ENCODE measurements at regions not wholly inside any gene's neighbourhood (a gene's known extent, or its start where the extent isn't known, plus 50 kb on each side); places are given as distances from the start of the nearest gene placed in this dataset.

DNA sequence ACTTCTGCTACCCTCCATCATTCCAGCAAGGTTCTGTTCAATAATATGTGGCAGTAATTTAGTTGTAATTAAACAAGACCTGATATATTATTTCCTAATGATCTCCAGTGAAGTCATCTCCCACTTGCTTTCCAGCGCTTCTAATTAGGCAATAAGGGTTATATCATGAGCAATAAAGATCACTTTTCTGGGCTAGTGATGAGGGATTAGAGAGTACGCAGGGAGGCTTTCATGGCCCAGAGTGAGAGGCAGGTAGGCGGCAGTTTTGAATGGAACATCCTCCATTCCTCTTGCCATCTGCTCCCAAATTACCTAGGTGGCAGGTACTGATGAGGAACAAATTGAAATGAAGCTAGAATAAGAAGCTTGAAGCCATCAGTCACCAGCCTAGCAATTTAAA, 358.1 kb upstream of the SYT4 start:
- no peak for FAIRE-seq
- no peak for DNase-seq (ENCODE audit: low spot score)

- FAIRE-seq (no peak), DNase-seq (ENCODE audit: low spot score) (no peak)
These were observed 365.5 kb upstream of the SYT4 start for GRCh38 chr18:43642727-43643330.

- DNase-seq (ENCODE audit: low spot score) = no peak
- no peak for FAIRE-seq
These were observed 370.7 kb upstream of the SYT4 start for GRCh38 chr18:43648002-43648401.

GRCh38 chr18:43649649-43650357, 372.5 kb upstream of the SYT4 start:
- FAIRE-seq = no peak
- no peak for DNase-seq (ENCODE audit: low spot score)

- DNase-seq (ENCODE audit: low spot score) (no peak), FAIRE-seq (no peak)
These were observed 373.1 kb upstream of the SYT4 start for GRCh38 chr18:43650426-43650825.

DNA sequence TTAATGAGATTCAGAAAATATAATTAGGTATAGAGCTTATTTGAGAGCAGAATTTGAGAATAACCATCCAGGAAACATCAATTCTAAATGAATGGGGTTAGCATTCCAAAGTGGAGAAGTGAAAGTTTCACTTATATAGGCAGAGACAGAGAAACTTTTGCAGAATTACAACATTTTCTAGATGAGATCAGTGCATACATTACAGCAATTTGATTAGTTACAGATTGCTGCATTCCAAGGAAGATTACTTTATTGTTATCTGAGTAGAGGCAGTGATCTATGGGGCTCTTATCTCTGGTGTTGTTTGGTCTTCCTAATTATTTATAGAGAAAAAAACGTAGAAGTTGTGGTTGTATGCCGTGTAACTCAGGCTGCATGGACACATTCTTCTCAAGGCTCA, 373.8 kb upstream of the SYT4 start:
- FAIRE-seq (no peak), DNase-seq (ENCODE audit: low spot score) (no peak)

DNA sequence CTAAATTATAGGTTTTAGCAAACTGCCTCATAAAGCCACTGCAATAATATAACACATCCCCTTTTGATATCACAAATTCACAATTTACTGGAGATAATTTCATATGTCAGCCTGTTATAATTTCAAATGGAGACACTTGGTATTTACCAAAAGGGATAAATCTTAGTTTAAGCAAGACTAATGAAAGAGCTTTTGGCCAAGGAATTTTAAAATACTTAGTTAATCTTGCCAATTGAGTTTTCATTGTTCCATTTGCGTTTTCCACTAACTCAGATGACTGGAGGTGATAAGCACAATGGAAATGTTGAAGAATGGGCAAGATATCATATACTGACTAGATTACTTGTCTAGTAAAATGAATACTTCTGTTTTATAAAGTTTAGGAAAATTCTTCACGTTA, 379.3 kb upstream of the SYT4 start:
- FAIRE-seq = no peak
- DNase-seq (ENCODE audit: low spot score) = no peak

- FAIRE-seq (no peak), DNase-seq (ENCODE audit: low spot score) (peak; percentile 4)
These were observed 384.3 kb upstream of the SYT4 start for GRCh38 chr18:43661570-43661969.

DNA sequence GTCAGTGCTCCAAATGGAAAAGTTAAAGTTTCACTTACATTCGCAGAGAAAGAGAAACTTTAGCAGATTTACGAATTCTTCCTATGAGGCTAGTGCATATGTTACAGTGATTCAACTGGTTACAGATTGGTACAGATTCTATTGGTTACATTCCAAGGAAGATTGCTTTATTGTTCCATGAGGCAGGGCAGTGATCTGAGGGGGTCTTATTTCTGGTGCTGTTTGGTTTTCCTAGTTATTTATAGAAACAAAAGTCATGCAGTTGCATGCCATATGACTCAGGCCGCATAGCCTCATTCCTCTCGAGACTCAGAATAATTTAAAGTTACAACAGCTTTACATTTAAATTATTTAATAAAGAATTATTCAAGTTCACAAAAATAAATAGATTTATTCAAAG, 385.4 kb upstream of the SYT4 start:
- peak; percentile 15 for DNase-seq (ENCODE audit: low spot score)
- no peak for FAIRE-seq

GRCh38 chr18:43663159-43663558, 385.9 kb upstream of the SYT4 start:
- DNase-seq (ENCODE audit: low spot score) (no peak), FAIRE-seq (no peak)

DNA sequence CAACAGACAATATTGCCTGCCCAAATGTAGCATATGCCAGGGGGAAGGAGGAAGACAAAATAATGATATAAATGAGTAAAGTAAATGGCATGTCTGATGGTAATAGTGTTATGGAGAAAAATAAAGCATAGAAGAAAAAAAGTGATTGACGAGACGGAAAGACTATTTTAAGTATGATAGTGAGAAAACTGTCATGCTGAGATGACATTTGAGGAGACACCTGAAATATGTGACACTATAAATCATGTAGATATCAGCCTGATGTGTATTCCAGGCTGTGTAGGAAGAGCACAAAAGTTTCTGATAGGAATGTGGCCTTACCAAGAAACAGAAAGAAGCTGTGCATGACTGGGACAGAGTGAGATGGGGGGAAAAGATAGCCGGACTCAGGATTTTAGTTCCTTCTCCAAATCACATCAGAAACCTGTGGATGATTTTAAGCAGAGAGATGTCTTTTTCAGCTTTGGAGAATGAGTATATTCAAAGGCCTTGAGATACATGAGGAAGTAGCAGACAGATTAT, 387.3 kb upstream of the SYT4 start:
- DNase-seq (ENCODE audit: low spot score) (no peak), FAIRE-seq (no peak)

GRCh38 chr18:43665105-43665788, 388.0 kb upstream of the SYT4 start:
- DNase-seq (ENCODE audit: low spot score) = peak; percentile 22
- no peak for FAIRE-seq

- FAIRE-seq (no peak), DNase-seq (ENCODE audit: low spot score) (no peak)
These were observed 391.6 kb upstream of the SYT4 start for GRCh38 chr18:43668866-43669265.

- FAIRE-seq (no peak), DNase-seq (ENCODE audit: low spot score) (no peak)
These were observed 394.1 kb upstream of the SYT4 start for GRCh38 chr18:43671431-43671830.

DNA sequence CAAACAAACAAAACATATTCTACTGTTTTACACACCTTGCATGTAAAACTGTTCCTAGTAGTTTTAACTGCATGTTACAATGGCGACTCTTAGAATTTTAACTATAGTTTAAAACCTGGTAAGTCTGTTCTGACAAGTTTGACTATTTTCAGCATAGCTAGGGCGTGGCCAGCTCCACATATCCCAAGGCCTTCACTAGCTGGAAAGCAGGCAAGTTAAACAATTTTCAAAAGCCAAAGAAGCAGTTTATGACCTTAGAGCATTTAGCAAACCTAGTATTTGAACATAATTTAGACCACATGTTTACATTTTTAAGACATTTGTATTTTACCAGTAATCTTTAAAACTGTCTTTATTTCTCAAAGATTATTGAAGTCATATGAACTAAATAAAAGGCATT, 402.8 kb upstream of the SYT4 start:
- DNase-seq (ENCODE audit: low spot score) (no peak), FAIRE-seq (no peak)

- no peak for DNase-seq (ENCODE audit: low spot score)
- FAIRE-seq = no peak
These were observed 404.4 kb upstream of the SYT4 start for GRCh38 chr18:43681661-43682060.

GRCh38 chr18:43682196-43682595, 404.9 kb upstream of the SYT4 start:
- FAIRE-seq (no peak), DNase-seq (ENCODE audit: low spot score) (no peak)

GRCh38 chr18:43686709-43687108, 409.4 kb upstream of the SYT4 start:
- no peak for FAIRE-seq

DNA sequence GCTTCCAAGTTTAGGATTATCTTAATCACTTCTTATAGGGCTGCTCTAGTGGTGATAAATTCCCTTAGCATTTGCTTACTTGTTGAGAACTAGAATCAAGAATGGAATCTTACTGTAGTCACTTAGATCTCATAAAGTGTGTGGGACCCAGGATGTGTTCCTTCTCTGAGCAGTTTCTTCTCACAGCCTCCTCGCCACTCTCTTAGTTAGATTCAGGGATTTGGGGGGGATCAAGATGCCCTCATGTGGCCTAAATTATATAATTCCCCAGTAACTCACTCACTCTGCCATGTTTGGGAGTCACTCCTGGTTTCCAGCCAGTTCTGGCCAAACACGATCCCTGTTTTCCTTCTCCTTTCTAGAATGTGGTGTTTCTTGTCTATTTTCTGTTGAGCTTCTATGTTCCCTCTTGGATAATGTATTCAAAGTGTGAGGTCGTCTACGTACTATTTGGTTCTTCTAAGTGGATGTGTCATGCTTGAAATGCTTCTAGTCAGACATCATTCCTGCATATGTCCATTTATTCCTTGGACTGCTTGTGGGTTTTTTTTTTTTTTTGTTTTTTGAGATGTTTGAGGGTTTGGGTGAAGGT, 414.9 kb upstream of the SYT4 start:
- DNase-seq (ENCODE audit: low spot score) (no peak), FAIRE-seq (no peak)

More at GRCh38 chr18:43686709-43687108, 409.4 kb upstream of the SYT4 start:
- no peak for DNase-seq (ENCODE audit: low spot score)

GRCh38 chr18:43702399-43702798, 425.1 kb upstream of the SYT4 start:
- DNase-seq (ENCODE audit: low spot score) (no peak), FAIRE-seq (no peak)

DNA sequence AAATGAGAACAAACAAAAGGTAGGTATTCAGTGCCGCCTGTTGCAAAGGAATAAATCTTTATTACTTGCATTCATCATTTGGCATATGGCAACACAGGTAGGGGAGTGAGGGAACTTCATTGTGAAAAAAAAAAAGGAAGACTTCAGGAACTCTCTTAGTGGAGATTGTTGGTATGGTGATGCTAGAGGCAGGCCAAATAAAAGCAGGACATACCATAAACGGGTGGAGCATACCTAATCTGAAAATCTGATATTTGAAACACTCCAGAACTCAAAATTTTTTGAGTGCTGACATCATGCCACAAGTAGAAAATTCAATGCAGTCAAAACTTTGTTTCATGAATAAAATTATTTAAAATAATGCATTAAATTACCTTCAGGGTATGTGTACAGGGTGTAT, 425.8 kb upstream of the SYT4 start:
- DNase-seq (ENCODE audit: low spot score) = no peak
- no peak for FAIRE-seq

- FAIRE-seq (no peak), DNase-seq (ENCODE audit: low spot score) (no peak)
These were observed 428.6 kb upstream of the SYT4 start for GRCh38 chr18:43705850-43706249.

Measured in urothelium cell line (cell line).